ENCODE measurements at regions not wholly inside any gene's neighbourhood (a gene's known extent, or its start where the extent isn't known, plus 50 kb on each side); places are given as distances from the start of the nearest gene placed in this dataset.
"Not testable (repeated sequence)": the region's sequence is repeated elsewhere in the genome, so short reads cannot be mapped to it uniquely, and the experiment has no call there.

DNA sequence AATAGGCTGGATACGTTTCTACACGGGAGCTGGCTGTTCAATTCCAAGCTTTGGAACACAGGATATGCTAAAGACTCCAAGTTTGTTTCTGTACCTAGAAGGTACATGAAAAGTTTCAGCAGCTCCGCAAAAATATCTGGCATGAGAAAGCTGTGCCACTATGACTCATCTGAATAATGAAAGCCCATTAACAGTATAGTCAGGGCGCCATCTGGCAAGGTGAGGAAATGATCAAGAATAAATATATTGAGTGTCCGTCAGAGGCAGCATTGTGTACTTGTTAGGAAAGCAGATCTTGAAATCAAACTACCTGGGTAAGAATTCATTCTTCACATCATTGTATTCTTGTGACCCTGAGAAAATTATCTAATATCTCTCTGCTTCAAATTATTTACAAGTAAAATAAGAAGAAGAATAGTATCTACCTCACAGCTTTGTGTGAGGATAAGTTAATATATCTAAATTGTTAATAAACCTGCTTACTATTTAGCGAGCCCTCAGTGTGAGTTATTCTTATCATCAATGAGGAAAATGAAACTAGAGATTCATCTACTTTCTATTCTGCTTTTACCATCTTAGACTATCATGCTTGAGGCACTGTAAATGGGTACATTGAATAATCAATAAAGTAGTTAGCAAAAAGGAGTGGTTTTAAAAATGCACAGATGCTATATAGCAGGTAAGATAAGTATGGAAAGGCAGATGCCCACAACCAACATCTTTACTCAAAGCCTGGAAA, 53.5 kb downstream of the FSCB start:
- DNase-seq: no peak

- not testable (repeated sequence) for DNase-seq
These were observed 56.9 kb downstream of the FSCB start for GRCh38 chr14:44450232-44450631.

DNA sequence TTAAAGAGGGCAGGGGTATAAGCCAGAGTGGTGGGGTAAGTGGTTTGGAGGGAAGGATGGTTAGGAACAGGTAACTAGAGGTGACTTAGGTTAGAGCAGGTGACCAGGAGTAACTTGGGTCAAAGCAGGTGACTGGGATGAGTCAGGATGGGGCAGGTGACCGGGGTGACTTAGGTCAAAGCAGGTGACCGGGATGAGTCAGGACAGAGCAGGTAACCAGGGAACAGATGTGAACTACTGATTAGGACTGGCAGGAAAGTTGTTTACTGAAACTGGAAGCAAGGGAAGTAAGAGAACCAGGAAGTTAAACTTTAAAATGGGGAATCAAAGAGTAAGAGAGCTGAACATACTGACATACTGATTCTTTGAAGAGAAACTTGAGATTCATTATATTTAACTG, 57.4 kb downstream of the FSCB start:
- no peak for DNase-seq

DNA sequence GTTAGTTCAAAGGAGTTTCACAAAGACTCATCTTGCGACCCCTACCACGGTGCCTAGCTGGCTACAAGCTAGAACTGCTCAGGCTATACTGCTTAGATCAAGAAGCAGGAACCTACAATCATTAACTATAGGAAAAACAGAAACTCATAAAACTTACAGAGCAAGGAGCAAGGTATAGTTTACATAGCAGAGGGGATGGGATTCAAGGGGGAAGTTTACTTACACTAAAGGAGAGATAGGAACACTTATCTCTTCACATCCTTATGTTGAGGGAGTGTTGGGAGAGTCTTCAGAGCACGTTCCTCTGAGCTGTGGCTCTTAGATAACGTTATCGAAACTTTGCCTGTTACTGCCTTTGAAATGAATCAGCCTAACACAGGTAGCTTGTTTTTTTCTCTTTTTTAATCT, 58.1 kb downstream of the FSCB start:
- no peak for DNase-seq

DNA sequence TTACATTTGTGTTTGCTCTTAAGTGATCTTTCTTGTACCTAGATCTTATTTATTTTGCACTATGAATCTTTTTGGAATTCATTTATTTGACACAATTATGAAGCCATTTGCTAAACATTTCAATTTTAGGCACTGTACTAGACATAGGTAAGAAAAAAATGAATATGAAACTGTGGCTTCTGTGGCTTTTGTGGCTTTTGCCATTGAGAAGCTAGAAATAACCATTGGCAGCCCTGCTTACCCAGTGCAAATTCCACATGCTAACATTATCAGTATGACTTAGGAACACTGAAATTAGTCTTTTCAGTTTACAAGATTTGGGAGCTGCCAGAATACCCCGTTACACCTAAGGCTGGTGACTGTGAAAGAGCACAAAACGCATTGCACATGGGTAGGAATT, 60.1 kb downstream of the FSCB start:
- DNase-seq: no peak

- no peak for DNase-seq
These were observed 62.6 kb downstream of the FSCB start for GRCh38 chr14:44444454-44444853.

DNA sequence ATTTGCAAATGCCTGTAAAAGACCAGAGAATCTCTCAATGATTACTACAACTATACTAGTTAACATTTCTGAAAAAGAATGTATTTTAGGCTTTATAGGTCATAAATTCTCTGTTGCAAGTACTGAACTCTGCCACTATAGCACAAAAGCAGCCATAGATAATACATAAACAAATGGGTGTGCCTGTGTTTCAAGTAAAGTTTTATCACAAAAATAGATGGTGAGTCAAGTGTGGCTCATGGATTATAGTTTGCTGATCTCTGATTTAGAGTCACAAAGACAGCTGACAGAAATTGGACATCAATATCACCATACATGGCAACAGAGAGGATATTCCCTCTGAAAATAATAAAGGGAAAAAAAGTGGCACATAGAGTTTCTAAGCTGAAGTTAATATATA, 68.1 kb downstream of the FSCB start:
- no peak for DNase-seq

GRCh38 chr14:44438221-44438620, 68.9 kb downstream of the FSCB start:
- DNase-seq: no peak

DNA sequence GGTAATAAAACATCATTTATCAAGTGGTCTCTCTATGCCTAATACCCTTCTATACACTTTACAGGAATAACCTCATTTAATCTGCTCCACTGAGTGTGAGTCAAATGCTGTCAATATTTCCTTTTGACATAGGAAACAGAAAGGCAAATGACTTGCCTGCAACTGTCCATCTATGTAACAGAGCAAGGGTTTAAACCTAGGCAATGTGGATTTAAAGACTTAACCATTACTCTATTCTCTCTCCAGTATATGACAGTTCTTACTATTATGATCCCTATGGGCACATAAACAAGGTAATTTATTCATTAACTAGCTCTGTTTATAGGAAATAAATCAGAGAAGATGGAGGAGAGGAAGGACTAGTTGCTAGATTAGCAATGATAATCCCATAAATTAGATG, 70.6 kb downstream of the FSCB start:
- DNase-seq: no peak

DNA sequence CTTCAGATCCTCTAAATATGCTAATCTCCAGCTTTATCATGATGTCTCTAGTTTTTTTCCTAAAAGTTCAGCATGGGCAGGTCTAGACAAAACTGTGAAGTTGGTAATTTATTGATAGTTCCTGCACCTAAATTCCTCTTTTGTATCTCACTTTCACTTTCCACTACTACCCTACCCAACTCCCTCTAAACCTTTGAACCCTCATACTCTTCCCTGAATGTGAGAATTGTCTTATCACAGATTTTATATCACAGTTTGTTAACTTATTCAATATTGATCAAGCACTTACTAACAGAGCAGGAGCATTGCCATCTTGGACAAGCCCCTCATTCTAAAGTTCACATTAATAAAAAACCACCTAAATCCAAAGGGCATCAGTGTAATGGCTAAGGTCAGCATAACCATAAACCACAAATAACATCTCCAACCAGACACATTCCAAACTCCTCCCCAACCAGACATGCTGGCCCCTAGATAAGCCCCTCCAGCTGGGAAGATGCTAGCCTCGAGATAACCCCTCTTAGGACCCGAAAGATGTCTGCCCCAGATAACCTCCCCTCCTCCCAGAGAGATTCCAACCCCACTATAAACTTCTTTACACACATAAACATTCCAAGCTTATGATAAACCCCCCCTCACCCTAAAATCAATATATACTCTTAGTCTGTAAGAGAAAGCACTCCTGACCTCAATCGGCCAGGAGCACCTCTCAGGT, 78.7 kb downstream of the FSCB start:
- no peak for DNase-seq

DNA sequence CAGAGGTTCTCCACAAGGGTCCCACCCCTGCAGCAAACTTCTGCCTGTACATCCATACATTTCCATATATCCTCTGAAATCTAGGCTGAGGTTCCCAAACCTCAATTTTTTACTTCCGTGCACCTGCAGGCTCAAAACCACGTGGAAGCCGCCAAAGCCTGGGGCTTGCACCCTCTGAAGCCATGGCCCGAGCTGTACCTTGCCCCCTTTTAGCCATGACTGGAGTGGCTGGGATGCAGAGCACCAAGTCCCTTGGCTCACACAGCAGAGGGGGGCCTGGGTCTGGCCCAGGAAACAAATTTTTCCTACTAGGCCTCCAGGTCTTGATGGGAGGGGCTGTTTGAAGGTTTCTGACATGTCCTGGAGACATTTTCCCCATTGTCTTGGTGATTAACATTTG, 84.4 kb downstream of the FSCB start:
- DNase-seq: no peak

- no peak for DNase-seq
These were observed 86.9 kb downstream of the FSCB start for GRCh38 chr14:44420226-44420625.

- no peak for DNase-seq
These were observed 88.2 kb downstream of the FSCB start for GRCh38 chr14:44418856-44419255.

- no peak for DNase-seq
These were observed 89.3 kb downstream of the FSCB start for GRCh38 chr14:44417809-44418208.

GRCh38 chr14:44414646-44415045, 92.4 kb downstream of the FSCB start:
- DNase-seq: no peak

- DNase-seq: no peak
These were observed 94.1 kb downstream of the FSCB start for GRCh38 chr14:44412858-44413569.

DNA sequence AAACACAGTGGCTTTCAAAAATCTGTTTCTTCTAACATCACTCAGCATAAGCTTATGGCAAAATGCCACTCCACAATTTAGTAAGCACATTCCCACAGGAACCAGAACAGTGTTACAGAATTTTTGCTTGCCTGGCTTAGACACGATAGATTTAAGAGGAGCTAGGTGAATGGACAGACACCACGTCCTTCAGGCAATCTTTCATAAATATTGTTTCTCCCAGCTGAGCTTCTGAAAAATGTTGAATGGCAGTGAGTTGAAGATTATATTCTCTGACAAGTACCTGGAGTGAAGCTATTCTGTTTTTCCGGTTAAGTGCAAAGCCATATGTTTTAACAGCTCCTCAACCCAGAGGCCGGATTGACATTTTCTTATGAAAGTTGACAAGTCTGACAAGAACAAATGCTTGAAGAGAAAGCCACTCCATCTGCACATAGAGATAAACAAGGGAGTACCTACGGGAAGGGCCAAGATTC, 102.0 kb downstream of the FSCB start:
- DNase-seq: no peak

DNA sequence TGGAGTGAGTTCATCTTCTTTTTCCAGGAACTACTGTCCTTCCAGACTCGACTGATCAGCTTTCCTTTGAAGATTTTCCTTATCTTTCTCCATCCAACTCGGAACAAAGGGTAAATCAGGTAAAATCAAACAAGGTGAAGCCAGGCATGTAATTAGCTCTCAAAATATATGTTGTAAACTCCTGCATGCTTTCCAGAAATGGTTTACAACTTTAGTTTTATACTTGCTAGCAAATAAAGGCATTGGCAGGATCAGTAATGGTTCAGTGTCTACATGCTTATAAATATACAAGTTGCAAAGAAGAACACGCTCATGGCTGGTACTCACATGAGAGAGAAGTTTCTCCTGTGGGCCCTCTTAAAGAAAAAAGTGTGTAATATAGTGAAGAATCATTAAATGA, 102.5 kb downstream of the FSCB start:
- no peak for DNase-seq

GRCh38 chr14:44404036-44404435, 103.0 kb downstream of the FSCB start:
- DNase-seq: no peak

DNA sequence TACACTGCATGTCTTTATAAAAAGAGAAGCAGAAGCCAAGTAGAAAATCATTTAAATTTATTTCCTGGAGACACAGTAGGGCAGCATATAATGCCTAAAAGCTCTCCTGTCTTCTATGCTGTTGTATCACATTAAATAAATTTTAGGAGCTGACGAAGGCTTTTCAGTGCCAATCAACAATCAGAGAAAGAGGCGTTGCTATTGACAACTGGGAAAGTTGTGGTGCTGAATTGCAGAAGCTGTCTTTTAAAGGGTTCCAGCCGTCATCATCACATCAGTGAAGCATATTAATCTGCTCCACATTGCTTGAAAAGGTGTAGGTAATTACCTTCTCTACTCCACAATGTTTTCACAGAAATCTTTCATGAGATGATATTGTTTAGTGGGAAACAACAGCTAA, 103.9 kb downstream of the FSCB start:
- no peak for DNase-seq

GRCh38 chr14:44396226-44396625, 110.9 kb downstream of the FSCB start:
- DNase-seq: no peak

GRCh38 chr14:44392984-44393383, 114.1 kb downstream of the FSCB start:
- no peak for DNase-seq

DNA sequence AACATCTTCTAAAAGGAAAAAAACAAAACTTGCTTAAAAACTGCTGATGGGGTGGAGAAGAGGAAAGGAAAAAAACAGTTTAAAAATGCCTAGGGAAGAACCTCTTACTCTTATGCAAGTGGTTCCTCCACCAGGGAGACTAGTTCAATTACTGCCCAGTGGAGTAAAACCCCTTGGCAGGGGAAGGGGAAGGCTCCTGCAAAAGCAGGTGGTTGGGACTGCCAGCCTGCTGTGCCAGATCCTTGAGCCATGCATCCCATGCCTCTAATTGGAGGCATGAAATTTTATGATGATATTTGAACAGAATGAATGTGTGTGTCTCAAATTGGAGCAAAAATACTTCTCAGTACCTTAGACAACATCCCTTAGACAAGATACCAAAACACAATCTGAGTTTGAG, 118.8 kb downstream of the FSCB start:
- DNase-seq: no peak

DNA sequence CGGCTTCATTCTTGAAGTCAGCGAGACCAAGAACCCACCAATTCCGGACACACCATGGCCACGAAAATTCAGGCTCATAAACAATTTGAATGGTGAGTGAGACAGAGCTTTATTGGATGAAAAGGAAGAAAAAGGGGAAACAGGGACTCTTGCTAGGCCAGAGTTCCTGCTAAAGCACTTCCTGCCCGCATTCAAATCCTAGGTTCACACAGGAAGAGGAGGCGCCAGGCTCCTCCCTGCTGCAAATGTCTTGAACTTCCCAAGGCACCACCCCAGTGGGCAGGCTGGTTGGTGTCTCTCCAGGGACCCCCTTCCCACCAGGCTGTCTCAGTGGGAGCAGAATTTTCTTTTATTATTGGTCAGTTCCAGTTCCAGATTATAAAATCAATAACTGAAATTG, 121.2 kb downstream of the FSCB start:
- no peak for DNase-seq
